ENCODE measurements at regions not wholly inside any gene's neighbourhood (a gene's known extent, or its start where the extent isn't known, plus 50 kb on each side); places are given as distances from the start of the nearest gene placed in this dataset.
"Not testable (repeated sequence)": the region's sequence is repeated elsewhere in the genome, so short reads cannot be mapped to it uniquely, and the experiment has no call there.

GRCh38 chr2:155895016-155895415, 437.5 kb downstream of the NR4A2 start:
- DNase-seq = no peak

DNA sequence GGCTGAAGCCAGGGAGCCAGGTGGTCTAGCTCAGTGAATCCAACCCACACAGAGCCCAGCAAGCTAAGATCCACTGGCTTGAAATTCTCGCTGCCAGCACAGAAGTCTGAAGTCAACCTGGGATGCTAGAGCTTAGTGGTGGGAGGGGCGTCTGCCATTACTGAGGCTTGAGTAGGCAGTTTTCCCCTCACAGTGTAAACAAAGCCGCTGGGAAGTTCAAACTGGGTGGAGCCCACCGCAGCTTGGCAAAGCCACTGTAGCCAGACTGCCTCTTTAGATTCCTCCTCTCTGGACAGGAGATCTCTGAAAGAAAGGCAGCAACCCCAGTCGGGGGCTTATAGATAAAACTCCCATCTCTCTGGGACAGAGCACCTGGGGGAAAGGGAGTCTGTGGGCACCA, 452.1 kb downstream of the NR4A2 start:
- DNase-seq = not testable (repeated sequence)

GRCh38 chr2:155879900-155880299, 452.6 kb downstream of the NR4A2 start:
- DNase-seq = not testable (repeated sequence)

GRCh38 chr2:155872396-155872795, 460.1 kb downstream of the NR4A2 start:
- no peak for DNase-seq

DNA sequence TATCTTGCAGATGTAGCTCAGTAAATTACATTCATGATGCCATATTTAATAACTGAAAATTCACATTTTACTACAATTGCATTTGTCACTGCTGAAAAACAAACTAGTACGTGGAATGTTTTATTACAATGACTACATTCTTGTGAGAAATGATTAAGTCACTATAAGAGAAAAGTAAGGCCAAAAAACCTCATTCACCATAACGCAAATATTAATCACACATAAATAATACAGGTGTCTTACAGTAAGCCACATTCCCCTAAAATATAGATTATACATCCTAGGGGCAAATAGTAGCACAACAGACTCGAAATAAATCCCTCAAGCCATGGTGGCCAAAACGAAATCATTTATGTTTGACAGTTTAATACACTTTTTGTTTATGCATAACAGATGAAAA, 460.6 kb downstream of the NR4A2 start:
- no peak for DNase-seq

- DNase-seq = no peak
Observed at GRCh38 chr2:155867564-155867963, 465.0 kb downstream of the NR4A2 start.

DNA sequence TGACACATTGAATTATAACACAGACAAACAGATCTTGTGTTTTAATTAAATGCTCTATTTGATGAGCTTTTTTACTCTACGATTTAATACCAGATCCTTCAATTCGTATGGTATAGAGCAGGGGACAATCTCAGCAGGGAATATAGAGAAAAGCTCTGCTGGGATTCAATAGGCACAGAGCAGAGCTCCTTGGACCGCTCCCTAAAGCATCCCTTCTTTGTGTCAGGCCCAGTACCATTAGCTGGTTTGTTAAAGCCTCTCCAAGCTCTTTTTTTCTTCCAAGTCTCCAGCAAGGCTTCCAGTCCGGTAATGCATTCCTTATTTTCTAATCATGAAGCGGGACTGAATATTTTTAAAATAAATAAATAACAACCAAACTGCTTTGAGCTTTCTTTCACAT, 466.0 kb downstream of the NR4A2 start:
- DNase-seq = no peak

- no peak for DNase-seq
Observed at GRCh38 chr2:155852156-155852555, 480.4 kb downstream of the NR4A2 start.

- DNase-seq = no peak
Observed at GRCh38 chr2:155846259-155846658, 486.3 kb downstream of the NR4A2 start.

- DNase-seq = no peak
Observed at GRCh38 chr2:155844461-155844860, 488.1 kb downstream of the NR4A2 start.

DNA sequence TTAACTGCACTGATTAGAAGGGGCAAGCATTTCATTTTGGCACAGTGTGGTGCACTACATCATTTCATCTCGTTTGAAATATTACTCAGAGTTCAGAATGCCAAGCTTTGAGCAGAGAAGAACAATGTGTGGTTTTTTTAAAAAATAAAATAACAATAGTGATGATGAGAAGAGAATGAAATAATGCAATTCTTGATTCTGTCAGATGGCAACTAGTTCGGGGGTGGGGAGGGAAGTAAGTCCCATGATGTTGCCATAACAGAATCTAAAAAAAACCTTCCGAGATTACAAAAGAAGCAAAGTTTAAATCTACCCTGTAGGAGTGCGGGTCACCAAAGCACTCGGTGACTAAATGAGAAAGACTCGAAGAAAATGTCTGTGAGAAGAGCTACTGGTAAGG, 490.4 kb downstream of the NR4A2 start:
- no peak for DNase-seq

DNA sequence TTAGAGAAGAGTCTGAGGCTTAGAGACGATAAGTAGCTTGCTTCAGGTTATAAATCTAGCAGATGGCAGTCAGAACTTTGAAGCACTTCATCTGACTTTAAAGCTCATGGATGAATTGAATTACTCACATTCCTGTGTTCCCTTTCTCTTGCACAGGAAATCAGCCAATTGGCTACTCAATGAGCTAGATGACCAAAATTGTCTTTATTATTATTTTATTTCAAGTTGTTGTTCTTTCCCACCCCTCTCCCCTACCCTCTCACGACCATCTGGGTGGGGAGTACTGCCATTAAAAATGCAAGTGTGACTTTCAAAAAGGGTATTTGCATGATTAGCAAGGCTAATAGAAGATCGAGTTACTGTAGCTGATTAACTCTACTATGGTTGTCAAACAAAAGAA, 491.1 kb downstream of the NR4A2 start:
- no peak for DNase-seq

DNA sequence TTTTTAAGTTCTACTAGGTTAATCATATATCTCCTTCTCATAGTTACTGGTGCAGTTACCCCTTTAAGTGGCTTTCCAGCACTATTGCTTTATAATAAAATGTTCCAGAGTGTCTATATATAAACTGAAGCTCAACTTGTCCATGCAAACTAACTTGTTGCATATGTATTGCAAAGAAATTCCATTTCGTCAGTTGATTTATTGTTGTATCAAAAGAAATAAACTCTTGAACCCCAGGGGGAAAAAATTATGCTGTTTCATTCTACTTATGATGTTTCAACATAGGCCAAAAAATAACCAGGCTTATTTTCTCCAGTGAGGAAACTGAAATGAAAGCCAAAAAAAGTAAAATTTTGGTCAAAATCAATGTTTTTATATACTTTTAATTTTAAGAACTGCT, 491.9 kb downstream of the NR4A2 start:
- no peak for DNase-seq

DNA sequence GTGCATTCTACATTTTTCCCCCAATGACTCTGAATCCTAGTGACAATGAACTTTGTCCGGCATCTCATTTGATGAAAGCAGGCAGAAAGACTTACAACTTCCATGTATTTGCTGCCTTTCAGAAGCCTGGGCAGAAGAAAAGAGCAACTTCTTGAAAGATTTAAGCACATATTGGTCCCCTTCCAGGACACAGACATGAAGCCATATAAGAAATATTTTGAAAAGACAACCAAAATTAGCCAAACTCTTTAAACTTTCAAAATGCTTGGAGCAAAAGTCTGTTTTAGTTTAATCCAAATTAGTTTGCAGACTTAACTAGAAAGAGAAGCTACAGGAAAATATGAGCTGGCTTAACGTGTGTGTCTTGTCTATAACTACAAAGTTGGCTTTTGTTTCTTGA, 492.5 kb downstream of the NR4A2 start:
- DNase-seq = no peak

GRCh38 chr2:155839436-155839835, 493.1 kb downstream of the NR4A2 start:
- no peak for DNase-seq

DNA sequence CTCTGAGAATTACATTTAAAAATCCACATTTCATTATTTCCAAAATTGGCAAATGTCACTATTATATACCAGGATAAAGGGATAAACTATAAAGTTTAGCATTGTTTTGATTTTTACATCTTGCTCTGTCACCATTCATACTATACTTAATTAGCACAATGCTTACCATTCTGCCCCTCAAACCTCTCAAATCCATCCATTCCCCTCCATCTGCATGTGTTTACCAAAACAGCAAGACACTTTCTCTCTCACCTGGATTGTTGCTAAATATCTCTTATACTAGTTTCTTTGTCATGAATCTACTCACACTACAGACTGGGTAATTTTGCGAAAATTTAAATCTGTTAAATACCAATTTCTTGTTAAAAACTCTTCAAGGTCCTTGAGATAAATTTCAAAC, 496.1 kb downstream of the NR4A2 start:
- no peak for DNase-seq

- DNase-seq = no peak
Observed at GRCh38 chr2:155830817-155831579, 501.5 kb downstream of the NR4A2 start.

GRCh38 chr2:155830351-155830750, 502.2 kb downstream of the NR4A2 start:
- DNase-seq = no peak

GRCh38 chr2:155825876-155826275, 506.6 kb downstream of the NR4A2 start:
- DNase-seq = no peak

- DNase-seq = no peak
Observed at GRCh38 chr2:155815851-155816250, 516.7 kb downstream of the NR4A2 start.

DNA sequence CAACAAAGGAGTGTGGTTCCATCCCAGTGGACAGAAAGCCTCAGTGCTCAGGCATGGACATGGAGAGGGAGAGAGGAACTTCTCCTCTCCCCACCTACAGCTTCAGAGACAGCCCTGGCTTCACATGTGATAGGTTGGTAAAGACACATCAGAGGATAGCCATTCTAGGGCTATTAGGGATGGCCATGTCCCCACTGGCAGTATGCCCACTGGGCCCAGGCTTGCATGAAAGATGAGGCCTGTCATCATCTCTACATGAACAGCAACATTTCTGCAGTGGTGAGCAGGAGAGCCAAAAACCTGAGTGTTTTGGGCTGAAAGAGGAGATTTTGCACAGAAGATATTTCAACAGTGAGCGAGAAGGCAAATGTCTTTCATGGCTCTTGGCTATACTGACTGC, 517.2 kb downstream of the NR4A2 start:
- DNase-seq = no peak

GRCh38 chr2:155810411-155810810, 522.1 kb downstream of the NR4A2 start:
- DNase-seq = no peak

GRCh38 chr2:155802888-155803287, 529.6 kb downstream of the NR4A2 start:
- DNase-seq = no peak

- no peak for DNase-seq
Observed at GRCh38 chr2:155792666-155793065, 539.9 kb downstream of the NR4A2 start.

GRCh38 chr2:155770516-155770915, 562.0 kb downstream of the NR4A2 start:
- DNase-seq = no peak

All from left kidney (tissue), 1 donor.